Pons (tissue), 1 donor: ENCODE measurements at regions not wholly inside any gene's neighbourhood (a gene's known extent, or its start where the extent isn't known, plus 50 kb on each side); places are given as distances from the start of the nearest gene placed in this dataset.

Experiments used
- DNase-seq: peaks from one replicate; pipeline ENCODE4 v3.0.0-alpha.2; 2016; ENCODE audit warnings: low spot score

DNA sequence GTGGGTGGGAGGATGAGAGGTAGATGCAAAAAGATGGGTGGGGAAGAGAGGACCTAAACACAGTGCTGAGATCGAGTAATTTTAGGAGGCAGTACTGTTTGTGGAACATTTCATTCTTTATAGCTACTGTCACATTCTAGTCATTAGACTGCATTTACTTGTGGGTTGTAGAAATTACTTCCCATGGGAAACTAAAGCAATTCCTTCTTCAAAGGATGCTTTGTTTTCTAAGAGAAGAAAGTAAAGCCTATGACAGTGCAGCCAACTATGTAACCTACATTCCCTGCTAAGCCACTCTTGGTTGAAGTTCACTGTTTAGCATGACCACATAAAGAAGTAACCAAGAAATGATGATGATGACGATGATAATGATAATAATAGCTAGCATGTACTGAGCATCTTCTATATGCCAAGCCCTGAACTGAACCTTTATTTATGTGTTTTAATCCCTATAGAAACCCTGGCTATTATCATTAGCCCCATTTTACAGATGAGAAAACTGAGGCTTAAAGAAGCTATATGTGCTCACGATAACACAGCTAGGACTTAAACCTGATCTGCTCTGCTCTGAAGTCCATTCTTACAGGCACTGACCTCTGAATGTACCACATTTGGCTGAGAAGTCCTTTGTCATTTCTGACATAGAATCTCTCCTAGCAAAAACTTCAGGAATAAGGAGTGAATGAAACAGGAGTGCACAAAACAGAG, 114.5 kb upstream of the KIT start:
- DNase-seq = no peak

DNA sequence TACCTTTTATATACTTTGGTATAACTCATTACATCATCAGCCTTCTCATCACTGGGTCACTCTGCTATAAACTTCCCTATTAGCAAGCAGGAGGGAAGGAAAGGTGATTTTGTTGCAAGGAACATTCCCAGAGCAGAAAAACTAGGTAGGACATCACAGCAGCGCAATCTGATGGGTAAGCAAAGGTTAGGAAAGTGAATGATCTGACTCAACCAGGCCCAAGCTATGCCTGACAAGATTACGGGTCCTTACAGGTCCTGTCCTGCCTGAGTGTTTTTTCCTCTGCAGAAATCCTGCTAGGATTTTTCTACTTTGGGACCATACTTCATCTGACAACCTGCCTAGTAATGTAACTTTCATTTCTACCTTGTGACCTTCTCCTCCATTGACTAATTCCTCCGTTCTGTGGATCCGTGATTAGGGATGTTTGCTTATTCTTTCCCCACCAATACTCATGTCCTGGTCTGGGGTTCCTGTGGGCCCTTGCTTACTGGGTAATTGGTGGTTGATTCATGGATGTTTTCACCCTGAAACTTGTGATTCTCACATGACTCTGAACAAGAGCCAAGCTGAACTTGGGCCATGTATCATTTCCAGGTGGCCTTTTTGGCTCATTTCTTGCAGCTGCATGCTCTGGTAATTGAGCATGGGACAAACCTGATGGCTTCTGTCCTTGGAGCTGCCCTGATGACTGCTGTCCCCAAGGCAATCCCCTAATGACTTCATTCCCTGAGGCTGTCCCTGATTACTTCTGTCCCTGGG, 111.9 kb upstream of the KIT start:
- no peak for DNase-seq

DNA sequence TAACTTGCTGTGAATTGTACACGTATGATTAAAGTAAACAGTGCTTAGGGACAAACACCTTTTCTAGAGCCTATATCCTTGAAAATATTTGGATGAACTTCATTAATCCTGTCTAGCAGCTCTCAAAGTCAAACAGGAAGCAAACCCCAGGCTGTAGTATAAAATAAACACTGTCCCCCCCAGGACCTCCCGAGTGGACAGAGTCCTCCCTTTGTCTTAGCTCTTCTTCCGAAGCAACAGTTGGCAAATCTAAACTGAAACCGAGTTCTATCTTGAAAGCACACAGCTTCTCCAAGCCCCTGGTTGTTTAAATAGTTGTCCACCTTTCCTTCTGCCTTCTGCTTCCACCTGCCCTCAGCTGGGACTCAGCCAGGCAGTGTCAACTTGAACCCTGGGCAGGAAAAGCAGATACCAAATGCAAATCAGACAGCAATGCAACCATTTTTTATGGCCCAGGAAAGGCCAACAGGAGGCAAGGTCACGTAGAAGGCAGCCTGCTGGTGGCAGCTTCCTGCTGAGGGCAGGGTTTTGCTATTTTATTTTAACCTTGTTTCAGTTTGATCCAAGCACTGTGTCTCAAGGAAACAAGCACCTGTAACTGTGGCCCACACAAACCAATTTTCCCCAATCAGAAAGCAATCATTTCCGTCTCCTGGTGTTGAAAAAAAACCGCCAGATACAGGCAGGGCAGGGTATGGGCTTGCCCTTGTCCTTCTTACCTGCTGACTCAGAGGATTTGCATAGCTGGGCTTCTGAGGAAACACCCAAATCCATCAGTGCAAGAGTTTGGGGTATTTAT, 110.3 kb upstream of the KIT start:
- DNase-seq = no peak

DNA sequence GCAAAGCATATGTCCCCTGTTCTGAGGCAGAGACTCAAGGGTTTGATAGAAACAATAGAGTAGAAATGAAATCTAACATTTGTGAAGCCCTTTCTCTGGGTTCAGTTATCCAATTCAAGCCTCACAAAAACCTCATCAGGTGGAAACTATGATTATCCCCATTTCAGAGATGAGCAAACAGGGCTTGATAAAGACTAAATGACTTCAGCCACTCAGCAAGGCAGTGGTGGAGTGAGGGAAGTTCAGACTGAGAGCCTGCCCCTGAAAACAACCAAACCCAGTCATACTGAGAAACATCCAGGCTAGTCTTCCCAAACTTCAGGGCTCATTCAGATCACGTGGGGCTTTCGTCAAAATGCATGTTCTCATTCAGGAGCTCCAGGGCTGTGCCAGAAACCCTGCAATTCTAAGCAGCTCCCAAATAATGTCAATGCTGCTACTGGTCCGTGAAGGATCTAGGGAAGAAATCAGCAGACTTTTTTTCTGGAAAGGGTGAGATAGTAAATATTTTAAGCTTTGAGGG, 109.6 kb upstream of the KIT start:
- no peak for DNase-seq

DNA sequence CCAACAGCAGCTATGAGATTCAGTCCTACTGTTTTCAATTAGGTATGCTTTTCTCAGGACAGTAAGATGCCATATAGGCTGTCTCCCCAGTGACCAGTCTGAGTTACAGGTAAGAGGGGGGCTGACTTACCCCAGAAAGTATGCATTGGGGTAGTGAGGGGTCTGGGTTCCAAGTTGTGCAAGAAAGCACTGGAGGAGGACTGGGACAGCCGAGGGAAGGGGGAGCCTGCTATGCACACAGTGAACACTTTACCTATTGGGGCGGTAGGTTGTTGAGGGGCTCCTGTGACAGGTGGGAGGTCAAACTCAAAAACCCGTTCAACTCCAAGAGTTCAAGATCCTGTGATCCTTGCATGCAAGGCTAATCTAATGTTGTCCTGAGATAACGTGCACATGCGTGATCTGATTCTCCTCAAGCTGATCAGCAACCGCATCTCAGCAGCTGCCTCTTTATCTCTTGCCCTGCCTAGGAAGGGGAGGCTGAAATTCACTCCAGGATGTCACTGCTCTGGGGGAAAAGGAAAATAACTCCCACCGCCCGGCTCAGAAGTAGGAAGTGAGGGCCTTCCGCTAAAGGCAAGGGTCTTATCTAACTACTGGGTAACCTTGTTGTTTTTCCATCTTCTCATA, 108.8 kb upstream of the KIT start:
- no peak for DNase-seq

DNA sequence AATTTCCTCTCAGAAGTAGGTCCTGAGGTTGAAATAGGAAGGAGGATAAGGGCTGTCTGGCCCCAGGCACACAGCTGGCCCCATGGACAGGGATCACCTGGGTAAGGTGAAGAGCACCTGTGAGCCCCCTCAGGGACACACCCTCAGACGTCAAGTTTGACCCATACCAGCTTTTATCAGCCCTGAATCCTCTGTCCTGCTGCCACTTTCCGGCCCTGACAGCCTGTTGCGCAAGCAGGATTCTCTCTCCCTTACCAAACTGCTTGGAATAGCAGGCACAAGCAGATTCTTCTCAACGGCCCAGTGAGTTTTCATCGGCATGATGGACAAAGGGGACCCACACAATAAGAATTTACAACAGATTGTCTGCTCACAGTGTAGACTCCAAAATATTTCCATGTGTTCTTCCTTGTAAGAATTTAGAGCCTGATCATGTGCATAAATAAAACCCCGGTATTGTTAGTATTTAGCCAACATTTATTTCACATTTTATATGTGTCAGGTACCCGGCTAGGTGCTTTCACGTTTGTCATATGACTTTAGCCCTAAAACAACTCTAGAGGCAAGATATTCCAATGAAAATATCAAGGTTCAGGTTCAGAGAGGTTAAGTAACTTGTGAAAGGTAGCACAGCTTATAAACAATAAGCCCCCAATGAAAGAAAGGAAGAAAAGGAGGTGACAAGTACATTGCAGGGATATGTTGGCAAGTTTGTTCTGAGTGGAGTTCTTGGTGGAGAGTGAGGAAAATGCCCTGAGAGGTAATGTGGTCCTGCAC, 107.2 kb upstream of the KIT start:
- no peak for DNase-seq

DNA sequence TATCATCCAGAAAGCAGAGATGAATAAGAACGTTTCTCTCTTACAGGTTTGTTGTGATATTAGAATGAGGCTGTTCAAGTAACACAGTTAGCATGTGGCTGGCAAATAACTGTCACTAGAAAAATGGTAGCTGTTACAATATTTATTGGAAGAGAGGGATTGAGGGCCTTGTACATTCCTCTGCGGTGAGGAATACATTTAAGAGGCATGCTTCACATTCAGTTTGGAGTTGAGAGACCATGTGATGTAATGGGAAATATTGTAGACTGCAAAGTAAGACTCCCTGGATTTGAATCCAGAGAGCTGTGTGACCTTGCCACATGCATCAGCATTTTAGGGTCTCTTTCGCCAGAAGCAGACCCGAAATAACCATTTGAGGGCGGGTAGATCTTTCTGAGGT, 104.8 kb upstream of the KIT start:
- DNase-seq = no peak

DNA sequence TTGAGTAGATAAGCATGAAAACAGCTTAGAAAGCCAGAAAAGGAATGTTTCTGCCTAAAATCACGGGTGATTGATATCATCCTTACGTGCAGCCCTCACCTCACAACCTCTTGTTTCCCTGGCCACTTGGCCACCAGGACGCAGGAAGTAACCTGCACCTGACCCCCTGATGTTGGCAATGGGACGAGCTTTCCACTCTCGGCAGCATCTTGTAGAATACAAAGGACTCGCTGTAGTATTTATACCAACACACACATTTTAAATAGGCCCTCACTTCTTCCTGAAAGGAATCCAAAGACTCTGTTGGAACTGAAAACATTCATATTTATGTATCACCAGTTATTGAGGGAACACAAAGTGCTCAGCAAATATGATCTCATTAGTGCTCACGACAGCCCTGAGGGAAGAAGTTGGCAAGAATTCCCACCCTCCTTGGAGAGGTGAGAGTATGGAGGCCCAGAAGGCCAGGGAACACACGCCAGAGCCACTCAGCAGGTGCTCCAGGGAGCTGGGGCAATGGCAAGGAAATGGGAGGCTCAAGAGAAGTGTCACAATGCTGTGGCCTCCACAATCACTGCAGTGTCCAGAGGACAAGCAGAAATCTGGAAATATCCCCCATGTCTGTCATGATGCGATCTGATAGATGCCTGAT, 103.3 kb upstream of the KIT start:
- DNase-seq = no peak

DNA sequence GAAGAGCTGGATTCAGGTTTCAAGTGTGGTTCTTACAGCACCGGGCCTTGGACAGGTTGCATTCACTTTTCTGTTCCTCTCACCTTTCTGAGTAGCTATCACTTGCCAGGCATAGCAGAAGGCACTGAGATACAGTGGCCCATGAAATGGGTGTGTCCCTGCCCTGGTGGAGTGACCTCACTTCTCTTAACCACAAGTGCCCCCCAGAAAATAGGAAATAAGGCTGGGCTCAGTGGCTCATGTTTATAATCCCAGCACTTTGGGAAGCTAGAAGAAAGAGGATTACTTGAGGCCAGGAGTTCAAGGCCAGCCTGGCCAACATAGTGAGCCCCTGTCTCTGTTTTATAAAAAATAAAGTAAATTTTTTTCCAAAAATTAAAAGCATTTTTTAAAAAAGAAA, 101.7 kb upstream of the KIT start:
- DNase-seq = no peak

DNA sequence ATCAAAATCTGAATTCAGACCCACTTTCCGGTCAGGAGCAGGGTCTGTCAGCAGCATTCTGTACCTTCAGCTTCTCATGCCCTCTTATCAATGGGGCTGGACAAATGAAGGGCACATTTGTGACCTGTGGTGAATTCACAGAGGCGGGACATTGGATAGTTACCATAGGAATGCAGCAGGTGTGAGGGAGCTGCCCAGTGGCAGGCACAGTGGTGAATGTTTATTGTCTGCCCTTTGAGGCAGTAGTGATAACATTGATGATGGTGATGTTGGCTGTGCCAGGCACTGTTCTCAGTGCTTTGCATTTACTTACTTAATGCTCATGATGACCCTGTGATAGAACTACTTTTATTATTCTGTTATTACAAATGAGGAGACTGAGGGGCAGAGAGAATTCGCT, 101.2 kb upstream of the KIT start:
- DNase-seq = no peak

DNA sequence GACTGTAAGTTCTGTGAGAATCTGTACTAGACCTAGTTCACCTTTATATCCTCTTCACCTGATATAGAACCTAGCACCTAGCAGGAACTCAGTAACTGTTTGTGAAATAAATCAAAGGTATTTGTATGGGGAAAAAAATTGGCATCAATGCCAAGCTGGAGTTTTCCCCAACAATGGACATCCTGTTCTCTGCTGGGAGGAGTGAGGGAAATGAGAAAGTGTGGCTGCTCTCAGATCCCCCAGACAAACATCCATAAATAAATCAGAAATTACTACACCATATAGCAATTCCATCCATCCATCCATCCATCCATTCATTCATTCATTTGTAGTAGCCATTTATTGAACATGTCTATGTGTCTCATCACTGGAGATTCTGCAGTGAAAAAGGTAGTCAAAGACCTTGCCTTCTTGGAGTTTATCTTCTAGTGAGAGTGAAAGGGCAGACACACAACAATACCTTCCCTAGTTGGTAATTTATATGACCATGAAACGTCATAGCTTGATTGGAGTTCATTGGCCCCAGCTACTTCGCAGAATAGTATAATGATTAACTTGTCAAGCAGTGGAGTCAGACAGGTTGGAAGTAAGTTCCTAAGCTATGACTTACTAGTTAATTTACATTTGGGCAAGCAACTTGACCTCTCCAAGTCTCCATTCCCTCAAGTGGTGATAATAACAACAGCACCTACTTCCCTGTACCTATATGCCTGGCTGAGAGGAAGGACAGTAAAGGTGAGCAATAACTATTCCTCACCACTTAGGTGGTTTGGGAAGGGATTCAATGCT, 98.7 kb upstream of the KIT start:
- no peak for DNase-seq

DNA sequence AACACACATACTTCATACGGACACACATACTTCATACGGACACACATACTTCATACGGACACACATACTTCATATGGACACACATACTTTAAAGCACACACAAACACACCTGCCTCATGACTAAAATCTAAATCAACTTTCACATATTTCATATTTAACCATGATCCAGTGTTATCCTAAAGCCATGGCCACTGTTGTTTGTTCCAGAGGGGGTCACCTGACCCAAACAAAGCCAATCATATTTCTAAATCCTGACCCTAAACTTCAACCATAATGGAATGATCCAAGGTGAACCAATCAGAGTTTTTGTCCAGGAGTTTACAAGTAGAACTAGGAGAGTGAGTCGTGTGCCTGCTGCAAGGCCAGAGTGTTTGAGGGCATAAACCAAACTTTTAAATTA, 97.2 kb upstream of the KIT start:
- no peak for DNase-seq

DNA sequence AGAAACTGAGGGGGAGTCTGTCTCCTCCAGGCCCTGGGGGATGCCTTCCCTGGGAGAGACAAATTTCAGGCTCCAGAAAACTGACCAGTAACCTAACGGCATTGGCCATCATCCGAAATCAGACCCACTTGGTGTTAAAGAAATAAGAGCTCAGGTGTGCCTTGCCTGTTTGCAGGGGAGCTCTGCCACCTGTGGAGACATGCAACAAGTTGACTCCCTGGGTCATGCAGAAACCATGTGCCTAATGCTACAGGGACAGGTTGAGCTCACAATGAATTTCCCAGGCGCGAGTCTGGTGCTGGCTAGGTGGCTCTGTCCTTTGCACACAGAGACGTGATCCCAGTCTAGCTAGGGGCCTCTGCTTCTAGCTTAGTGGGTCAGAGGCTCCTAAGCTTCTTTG, 95.8 kb upstream of the KIT start:
- no peak for DNase-seq

DNA sequence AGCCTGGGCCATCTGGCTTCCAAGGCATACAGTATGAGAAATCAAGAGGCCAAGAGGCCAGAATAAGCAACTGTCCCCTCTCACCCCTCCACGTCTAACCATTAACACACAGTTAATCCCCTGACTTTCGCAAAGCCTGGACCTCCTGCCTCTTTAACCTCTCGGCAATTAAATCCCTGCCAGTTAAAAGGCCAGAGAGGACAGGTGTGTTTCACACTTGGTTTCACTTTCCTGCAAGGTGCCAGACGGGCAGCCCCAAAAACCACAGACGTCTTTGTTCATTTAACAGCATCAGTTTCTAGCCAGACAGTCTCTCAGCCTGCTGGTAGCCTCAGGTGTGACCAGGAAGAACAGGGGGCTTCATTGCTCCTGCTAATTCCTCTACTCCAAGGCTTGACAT, 91.1 kb upstream of the KIT start:
- no peak for DNase-seq

DNA sequence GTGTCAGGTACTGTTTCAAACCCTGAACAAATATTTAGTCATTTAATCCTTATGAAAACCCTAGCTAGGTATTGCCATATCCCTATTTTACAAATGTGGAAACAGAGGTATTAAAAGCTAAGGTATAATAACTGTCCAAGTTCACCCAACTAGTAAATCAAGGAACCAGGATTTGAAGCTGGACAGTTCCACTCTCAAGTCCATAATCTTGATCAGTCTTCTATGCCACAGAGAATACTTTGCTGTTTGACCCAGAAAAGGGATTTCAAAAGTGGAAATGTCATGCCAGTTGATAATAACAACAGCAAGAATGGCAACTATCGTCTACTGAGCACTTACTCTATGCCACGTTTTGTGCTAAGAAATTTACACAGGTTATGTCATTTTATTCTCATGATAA, 90.4 kb upstream of the KIT start:
- no peak for DNase-seq

DNA sequence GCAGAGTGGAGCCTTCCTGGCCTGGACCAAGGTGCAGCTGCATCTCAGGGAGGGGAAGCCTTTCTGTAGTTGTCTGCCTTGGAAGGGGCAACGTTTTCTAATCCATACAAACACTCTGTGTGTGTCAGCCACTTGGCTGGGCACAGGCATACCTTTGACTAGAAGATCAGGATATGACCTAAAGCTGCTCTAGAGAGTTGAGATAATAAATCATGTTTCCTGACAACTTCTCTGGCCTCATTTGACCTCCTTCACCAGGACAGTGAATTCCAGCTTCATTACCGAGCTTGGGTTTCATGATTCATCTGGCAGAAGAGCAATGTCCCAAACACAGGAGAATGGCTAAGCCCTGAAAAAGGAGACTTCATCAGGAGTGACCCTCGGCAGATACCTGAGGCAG, 89.6 kb upstream of the KIT start:
- no peak for DNase-seq

DNA sequence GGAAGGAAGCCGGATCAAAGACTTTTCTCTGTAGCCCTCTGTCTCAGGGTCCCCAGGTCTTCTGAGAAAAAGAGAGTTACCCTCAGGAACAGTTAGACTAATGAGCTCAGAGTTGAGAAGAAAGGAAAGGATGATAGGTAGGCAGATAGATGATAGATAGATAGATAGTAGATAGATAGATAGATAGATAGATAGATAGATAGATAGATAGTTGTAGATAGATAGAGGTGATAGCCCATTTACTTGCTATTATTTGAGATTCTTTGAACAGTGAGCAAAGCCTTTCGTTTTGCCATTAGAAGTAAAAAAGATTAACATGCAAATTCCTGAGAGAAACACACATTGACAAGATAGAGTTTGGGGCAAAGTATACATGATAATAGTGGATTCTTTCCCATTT, 86.9 kb upstream of the KIT start:
- no peak for DNase-seq

DNA sequence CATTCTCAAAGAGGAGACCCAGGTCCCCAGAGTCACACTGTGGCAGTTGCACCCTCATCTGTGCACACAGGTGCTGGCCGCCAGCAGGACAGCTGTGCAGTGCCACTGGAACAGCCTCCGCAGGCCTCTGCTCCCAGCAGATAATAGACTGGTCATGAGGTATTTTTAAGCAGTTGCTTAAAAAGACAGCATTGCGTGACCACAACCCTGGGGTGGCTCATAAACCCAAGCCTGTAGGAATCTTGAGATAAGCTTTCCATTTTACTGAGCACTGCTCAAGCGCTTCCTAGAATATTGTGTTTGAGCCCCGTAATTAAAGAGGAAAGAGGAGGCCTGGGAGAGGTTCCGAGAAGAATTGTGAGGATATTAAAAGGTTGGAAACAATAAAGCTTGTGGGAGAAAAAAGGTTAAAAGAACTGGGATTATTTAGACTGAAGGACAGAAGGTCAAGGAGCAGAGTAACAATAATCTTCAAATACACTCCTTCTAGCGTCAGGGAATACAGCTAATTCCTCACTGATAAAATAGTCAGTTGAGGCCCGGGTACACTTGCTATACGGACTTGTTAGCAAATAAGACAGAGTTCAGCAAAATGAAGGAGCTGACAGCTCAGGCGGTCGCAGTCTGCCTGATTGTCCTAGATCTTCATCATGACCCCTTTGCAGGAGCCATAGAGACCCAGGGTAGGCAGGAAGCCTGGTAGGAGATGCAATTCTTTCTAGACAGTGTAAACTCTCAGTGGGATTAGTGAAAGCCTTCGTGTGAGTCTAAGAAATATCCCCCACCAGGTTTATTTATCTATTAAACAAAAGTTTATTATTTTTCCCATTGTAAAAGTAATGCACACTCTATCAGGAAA, 86.2 kb upstream of the KIT start:
- no peak for DNase-seq

DNA sequence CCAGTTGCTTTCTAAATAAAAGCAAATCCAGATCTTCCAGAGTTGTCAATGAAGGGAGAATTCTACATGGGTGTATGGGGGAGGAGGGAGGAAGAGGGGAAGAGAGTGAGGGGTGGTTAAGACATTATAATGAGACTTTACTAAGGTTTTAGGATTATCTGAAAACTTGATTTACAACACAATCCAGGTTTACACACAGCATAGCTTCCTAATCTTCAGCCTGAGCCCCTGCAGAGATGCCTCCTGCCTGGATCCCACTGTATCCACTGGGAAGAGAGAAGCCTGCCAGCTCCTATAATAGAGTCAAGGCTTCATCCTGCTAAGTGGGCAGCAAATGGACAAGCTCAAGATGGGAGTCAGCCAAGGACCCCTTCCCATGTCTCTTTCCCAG, 85.6 kb upstream of the KIT start:
- no peak for DNase-seq
